Prostate gland (tissue), 2 donors: ENCODE measurements at regions not wholly inside any gene's neighbourhood (a gene's known extent, or its start where the extent isn't known, plus 50 kb on each side); places are given as distances from the start of the nearest gene placed in this dataset.

Source experiments
- POLR2A ChIP-seq: fragments of 450-650 bp; IDR thresholded peaks from one replicate; pipeline ENCODE4 v1.6.1; 2016; ENCODE audit warnings: antibody characterized with exemption, mild to moderate bottlenecking
- POLR2AphosphoS5 ChIP-seq: sonication (generic); formaldehyde crosslinking; IDR thresholded peaks from one replicate; pipeline ENCODE4 v1.6.1; 2017; ENCODE audit warnings: antibody characterized with exemption
- TF ChIP-seq, protein P1 (sequence below), 4 experiments: fragments of 200-600 bp in 2 of 4; fragments of 450-650 bp in 2 of 4; sonication (generic) in 2 of 4; IDR thresholded peaks; 1 replicate in 3 of 4; 2 replicates in 1 of 4; pipeline ENCODE4 v1.5.1; 2016 to 2019; ENCODE audit warnings: antibody characterized with exemption in 4 of 4, mild to moderate bottlenecking in 2 of 4, moderate library complexity in 2 of 4

DNA sequence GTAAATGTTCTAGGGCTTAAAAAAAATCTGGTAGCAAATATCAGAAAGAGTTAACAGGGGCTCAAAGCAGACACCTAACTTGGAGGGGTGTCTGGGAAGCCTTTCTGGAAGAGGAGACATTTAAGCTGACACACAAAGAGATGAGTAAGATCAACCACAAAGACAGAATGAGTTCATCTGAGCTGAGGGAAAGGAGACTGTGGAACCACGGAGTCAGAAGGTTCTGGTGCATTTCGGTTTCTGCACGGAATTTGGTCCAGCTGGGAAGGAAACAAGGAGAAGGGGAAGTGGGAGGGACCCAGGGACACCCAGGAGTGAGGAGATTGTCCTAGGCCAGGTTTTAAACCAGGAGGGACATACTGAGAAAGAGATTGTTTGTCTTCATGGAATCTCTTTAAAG, 161.1 kb downstream of the PHETA1 start:
- TF ChIP-seq, protein P1, sequence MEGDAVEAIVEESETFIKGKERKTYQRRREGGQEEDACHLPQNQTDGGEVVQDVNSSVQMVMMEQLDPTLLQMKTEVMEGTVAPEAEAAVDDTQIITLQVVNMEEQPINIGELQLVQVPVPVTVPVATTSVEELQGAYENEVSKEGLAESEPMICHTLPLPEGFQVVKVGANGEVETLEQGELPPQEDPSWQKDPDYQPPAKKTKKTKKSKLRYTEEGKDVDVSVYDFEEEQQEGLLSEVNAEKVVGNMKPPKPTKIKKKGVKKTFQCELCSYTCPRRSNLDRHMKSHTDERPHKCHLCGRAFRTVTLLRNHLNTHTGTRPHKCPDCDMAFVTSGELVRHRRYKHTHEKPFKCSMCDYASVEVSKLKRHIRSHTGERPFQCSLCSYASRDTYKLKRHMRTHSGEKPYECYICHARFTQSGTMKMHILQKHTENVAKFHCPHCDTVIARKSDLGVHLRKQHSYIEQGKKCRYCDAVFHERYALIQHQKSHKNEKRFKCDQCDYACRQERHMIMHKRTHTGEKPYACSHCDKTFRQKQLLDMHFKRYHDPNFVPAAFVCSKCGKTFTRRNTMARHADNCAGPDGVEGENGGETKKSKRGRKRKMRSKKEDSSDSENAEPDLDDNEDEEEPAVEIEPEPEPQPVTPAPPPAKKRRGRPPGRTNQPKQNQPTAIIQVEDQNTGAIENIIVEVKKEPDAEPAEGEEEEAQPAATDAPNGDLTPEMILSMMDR (IDR thresholded peaks at IDR 0.05), result no peak
- TF ChIP-seq POLR2A (no peak), POLR2AphosphoS5 (no peak)
